GM12878 (cell line): ENCODE measurements at regions not wholly inside any gene's neighbourhood (a gene's known extent, or its start where the extent isn't known, plus 50 kb on each side); places are given as distances from the start of the nearest gene placed in this dataset.

ENCODE experiments used
- ATAC-seq: fragments of 200-7000 bp; cut with Tn5 transposase; 3 replicates; pipeline ENCODE4 v1.9.1; 2020; ENCODE audit warnings: mild to moderate bottlenecking, moderate library complexity
- BruUV-seq: library from RNA; stranded (reverse); fragments of 400-500 nt; replicated peaks from 2 replicates; lab custom pipeline; 2021; lab: Mats Ljungman, UMichigan
- CTCF ChIA-PET: fragments of 300-600 bp; sonication (Branson Sonifier 250); formaldehyde crosslinking; extraction: SDS; loops from one replicate; lab custom pipeline; 2021; ENCODE audit warnings: inconsistent platforms; lab: Yijun Ruan, JAX
- POLR2A ChIA-PET: fragments of 350-600 bp; formaldehyde crosslinking; extraction: SDS; loops from one replicate; lab custom pipeline; 2021; ENCODE audit warnings: inconsistent platforms; lab: Charles Lee
- RAD21 ChIA-PET: fragments of 300-600 bp; sonication (Branson Sonifier 250); formaldehyde crosslinking; loops from one replicate; lab custom pipeline; 2023; ENCODE audit warnings: antibody characterized with exemption; ENCODE audit not compliant: unreplicated experiment; lab: Charles Lee
- SMC1A ChIA-PET: fragments of 300-600 bp; sonication (Branson Sonifier 250); formaldehyde crosslinking; loops from one replicate; lab custom pipeline; 2023; ENCODE audit not compliant: unreplicated experiment, uncharacterized antibody; lab: Charles Lee
- DNase-seq: peaks from one replicate; pipeline ENCODE4 v3.0.0-alpha.2; 2011; ENCODE audit warnings: low read depth, low spot score
- FAIRE-seq: peaks from 3 replicates; lab custom pipeline; 2011; peaks lifted over from hg19 to GRCh38; lab: Jason Lieb, UNC
- H2AFZ ChIP-seq: 2 replicates; pipeline ENCODE4 v1.6.0; 2011; ENCODE audit warnings: low read depth, low read length, control low read depth; ENCODE audit not compliant: control insufficient read depth
- H3K27ac ChIP-seq: 2 replicates; pipeline ENCODE4 v1.5.1; 2011; ENCODE audit warnings: control low read depth; ENCODE audit not compliant: control insufficient read depth, insufficient read depth
- H3K27me3 ChIP-seq, 2 experiments: replicated peaks in 1 of 2; 2 replicates each; pipeline versions ENCODE4 v1.6.0 to v1.6.1; 2011; ENCODE audit warnings: low read length in 1 of 2; ENCODE audit not compliant: control insufficient read depth in 2 of 2, insufficient read depth in 2 of 2
- H3K36me3 ChIP-seq, 2 experiments: 2 replicates each; pipeline ENCODE4 v1.5.1; 2011; ENCODE audit warnings: low read length in 1 of 2; ENCODE audit not compliant: control insufficient read depth in 2 of 2, insufficient read depth in 2 of 2
- H3K4me1 ChIP-seq: 2 replicates; pipeline ENCODE4 v1.6.1; 2011; ENCODE audit warnings: mild to moderate bottlenecking, low read length, moderate library complexity, mixed read lengths; ENCODE audit not compliant: control insufficient read depth, insufficient read depth
- H3K4me2 ChIP-seq: 2 replicates; pipeline ENCODE4 v1.6.0; 2011; ENCODE audit warnings: control low read depth; ENCODE audit not compliant: control insufficient read depth, insufficient read depth
- H3K4me3 ChIP-seq: fragments of 200-600 bp; sonication (generic); 2 replicates; pipeline ENCODE4 v1.5.1; 2016
- H3K79me2 ChIP-seq: 2 replicates; pipeline ENCODE4 v1.6.0; 2011; ENCODE audit warnings: low read length; ENCODE audit not compliant: control insufficient read depth, insufficient read depth
- H3K9ac ChIP-seq: 2 replicates; pipeline ENCODE4 v1.8.0; 2011; ENCODE audit warnings: low read length, control low read depth, mixed read lengths; ENCODE audit not compliant: control insufficient read depth, insufficient read depth
- H3K9me3 ChIP-seq: replicated peaks from 3 replicates; pipeline ENCODE4 v1.5.1; 2011; ENCODE audit warnings: mild to moderate bottlenecking, low read length; ENCODE audit not compliant: control insufficient read depth, insufficient read depth
- H4K20me1 ChIP-seq: 2 replicates; pipeline ENCODE4 v1.6.0; 2011; ENCODE audit not compliant: control insufficient read depth, insufficient read depth
- BACH1 ChIP-seq: fragments of 450-650 bp; IDR thresholded peaks from 2 replicates; pipeline ENCODE4 v1.6.1; 2017; ENCODE audit warnings: mild to moderate bottlenecking, borderline replicate concordance
- BCL11A ChIP-seq: IDR thresholded peaks from 2 replicates; pipeline ENCODE4 v1.6.1; 2011; ENCODE audit warnings: low read depth, low read length
- CHD4 ChIP-seq: fragments of 200-600 bp; sonication (generic); IDR thresholded peaks from 2 replicates; pipeline ENCODE4 v1.6.1; 2016; ENCODE audit warnings: mild to moderate bottlenecking
- E2F8 ChIP-seq: fragments of 450-650 bp; IDR thresholded peaks from 2 replicates; pipeline ENCODE4 v1.6.1; 2018; ENCODE audit warnings: mild to moderate bottlenecking, low read depth, moderate library complexity; ENCODE audit not compliant: partially characterized antibody
- EZH2 ChIP-seq: IDR thresholded peaks from 2 replicates; pipeline ENCODE4 v1.6.1; 2012; ENCODE audit warnings: low read depth, mild to moderate bottlenecking, control low read depth, inconsistent platforms, low read length, borderline replicate concordance; ENCODE audit not compliant: control insufficient read depth
- MYB ChIP-seq: fragments of 150-350 bp; IDR thresholded peaks from 2 replicates; pipeline ENCODE4 v1.6.1; 2014; ENCODE audit warnings: mild to moderate bottlenecking, low read depth, low read length, borderline replicate concordance
- POLR2AphosphoS5 ChIP-seq: IDR thresholded peaks from 2 replicates; pipeline ENCODE4 v1.6.1; 2011; ENCODE audit warnings: mild to moderate bottlenecking, low read length, inconsistent platforms
- RELA ChIP-seq: fragments of 450-650 bp; IDR thresholded peaks from 2 replicates; pipeline ENCODE4 v1.8.0; 2014; ENCODE audit warnings: borderline replicate concordance; ENCODE audit not compliant: partially characterized antibody
- SMC3 ChIP-seq: IDR thresholded peaks from 2 replicates; pipeline ENCODE4 v1.6.1; 2011; ENCODE audit warnings: low read length, improper control_type of control experiment, borderline replicate concordance
- YY1 ChIP-seq: IDR thresholded peaks from 2 replicates; pipeline ENCODE4 v1.6.1; 2011; ENCODE audit warnings: low read depth, mild to moderate bottlenecking, low read length
- ZNF622 ChIP-seq: fragments of 450-650 bp; IDR thresholded peaks from 2 replicates; pipeline ENCODE4 v1.6.1; 2017; ENCODE audit warnings: mild to moderate bottlenecking, inconsistent platforms
- WGBS: methylation state at CpG from one replicate; pipeline ENCODE4 v1.1.6; 2016; ENCODE audit warnings: low lambda C conversion rate; ENCODE audit not compliant: insufficient replicate concordance, insufficient coverage; ENCODE audit errors: missing lambda C conversion rate; 5-methylcytosine and 5-hydroxymethylcytosine counted together
- in situ Hi-C: fragments of 300-500 bp; cut with MboI; formaldehyde crosslinking; loops from 9 replicates; pipeline ENCODE4 v1.14.3; 2018; ENCODE audit warnings: mixed read lengths
- intact Hi-C: fragments of 100-400 bp; cut with micrococcal nuclease; formaldehyde crosslinking; loops from one replicate; pipeline ENCODE4 v1.14.2; 2022; ENCODE audit not compliant: unreplicated experiment
- TF ChIP-seq, protein P1 (sequence below): fragments of 450-650 bp; IDR thresholded peaks from 2 replicates; pipeline ENCODE4 v1.6.1; 2017; ENCODE audit warnings: mild to moderate bottlenecking, low read depth, inconsistent platforms; ENCODE audit not compliant: poor library complexity, severe bottlenecking

- TF ChIP-seq, protein P1, sequence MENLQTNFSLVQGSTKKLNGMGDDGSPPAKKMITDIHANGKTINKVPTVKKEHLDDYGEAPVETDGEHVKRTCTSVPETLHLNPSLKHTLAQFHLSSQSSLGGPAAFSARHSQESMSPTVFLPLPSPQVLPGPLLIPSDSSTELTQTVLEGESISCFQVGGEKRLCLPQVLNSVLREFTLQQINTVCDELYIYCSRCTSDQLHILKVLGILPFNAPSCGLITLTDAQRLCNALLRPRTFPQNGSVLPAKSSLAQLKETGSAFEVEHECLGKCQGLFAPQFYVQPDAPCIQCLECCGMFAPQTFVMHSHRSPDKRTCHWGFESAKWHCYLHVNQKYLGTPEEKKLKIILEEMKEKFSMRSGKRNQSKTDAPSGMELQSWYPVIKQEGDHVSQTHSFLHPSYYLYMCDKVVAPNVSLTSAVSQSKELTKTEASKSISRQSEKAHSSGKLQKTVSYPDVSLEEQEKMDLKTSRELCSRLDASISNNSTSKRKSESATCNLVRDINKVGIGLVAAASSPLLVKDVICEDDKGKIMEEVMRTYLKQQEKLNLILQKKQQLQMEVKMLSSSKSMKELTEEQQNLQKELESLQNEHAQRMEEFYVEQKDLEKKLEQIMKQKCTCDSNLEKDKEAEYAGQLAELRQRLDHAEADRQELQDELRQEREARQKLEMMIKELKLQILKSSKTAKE: no peak
- TF ChIP-seq ZNF622 (no peak), SMC3 (no peak), RELA (no peak)
Measured at GRCh38 chr7:98700533-98700932, 83.4 kb downstream of the NPTX2 start (continued).

DNA sequence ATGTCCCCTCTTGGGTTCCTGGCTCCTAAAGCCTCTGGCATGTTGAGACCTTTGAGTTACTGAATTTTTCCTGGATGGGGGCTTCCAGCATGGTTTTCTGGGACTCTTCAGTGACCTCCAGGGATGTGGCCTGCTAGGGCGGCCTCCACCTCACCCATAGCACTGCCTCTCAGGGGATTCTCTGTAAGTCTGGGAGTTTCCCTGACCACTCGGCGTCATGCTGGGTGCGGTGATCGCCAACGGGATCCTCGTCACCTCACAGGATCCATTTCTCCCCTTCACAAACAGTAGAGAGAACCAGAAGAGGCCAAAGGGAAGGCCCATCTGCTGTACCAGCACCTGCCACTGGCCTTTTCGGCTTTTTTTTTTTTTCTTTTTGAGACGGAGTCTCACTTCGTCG lies 84.3 kb downstream of the NPTX2 start:
- no peaks in the 10 kb centered on the region for H3K27me3 ChIP-seq
- ChIA-PET CTCF (no interaction called here), POLR2A (no interaction called here), SMC1A (no interaction called here), RAD21 (no interaction called here)
- intact Hi-C loops: no loop called here
- WGBS: 21% methylated on average over 10 of the region's 11 CpGs
- in situ Hi-C loops: no loop called here
- H3K9ac ChIP-seq: no peak overlapping the region
- no peak overlapping the region for H3K4me3 ChIP-seq
- no peak for TF ChIP-seq BACH1
- no peak for TF ChIP-seq EZH2
- no peak for TF ChIP-seq CHD4
- TF ChIP-seq YY1: no peak
- no peak for TF ChIP-seq MYB
- TF ChIP-seq E2F8: no peak
- no peak for TF ChIP-seq ZNF622
- no peak for TF ChIP-seq POLR2AphosphoS5
- no peak for TF ChIP-seq BCL11A
- H3K9me3 ChIP-seq: no peaks in the 10 kb centered on the region; the same call in 2 of the 3 replicates
- H3K27ac ChIP-seq: no peak overlapping the region
- ATAC-seq (peak; percentile 90), FAIRE-seq (no peak), DNase-seq (no peak)
- BruUV-seq: no TSS peak
- H2AFZ ChIP-seq: no peak overlapping the region
- no peaks in the 10 kb centered on the region for H3K79me2 ChIP-seq
- no peaks in the 10 kb centered on the region for H3K36me3 ChIP-seq
- peaks cover 12% of the 10 kb centered on the region for H3K4me1 ChIP-seq
- H3K4me2 ChIP-seq: no peak overlapping the region
- H4K20me1 ChIP-seq: no peaks in the 10 kb centered on the region
